ENCODE measurements at regions not wholly inside any gene's neighbourhood (a gene's known extent, or its start where the extent isn't known, plus 50 kb on each side); places are given as distances from the start of the nearest gene placed in this dataset.

- TF ChIP-seq, protein P1, sequence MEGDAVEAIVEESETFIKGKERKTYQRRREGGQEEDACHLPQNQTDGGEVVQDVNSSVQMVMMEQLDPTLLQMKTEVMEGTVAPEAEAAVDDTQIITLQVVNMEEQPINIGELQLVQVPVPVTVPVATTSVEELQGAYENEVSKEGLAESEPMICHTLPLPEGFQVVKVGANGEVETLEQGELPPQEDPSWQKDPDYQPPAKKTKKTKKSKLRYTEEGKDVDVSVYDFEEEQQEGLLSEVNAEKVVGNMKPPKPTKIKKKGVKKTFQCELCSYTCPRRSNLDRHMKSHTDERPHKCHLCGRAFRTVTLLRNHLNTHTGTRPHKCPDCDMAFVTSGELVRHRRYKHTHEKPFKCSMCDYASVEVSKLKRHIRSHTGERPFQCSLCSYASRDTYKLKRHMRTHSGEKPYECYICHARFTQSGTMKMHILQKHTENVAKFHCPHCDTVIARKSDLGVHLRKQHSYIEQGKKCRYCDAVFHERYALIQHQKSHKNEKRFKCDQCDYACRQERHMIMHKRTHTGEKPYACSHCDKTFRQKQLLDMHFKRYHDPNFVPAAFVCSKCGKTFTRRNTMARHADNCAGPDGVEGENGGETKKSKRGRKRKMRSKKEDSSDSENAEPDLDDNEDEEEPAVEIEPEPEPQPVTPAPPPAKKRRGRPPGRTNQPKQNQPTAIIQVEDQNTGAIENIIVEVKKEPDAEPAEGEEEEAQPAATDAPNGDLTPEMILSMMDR (IDR thresholded peaks at IDR 0.05; ENCODE audit: poor library complexity) = no peak
- TF ChIP-seq EZH2phosphoT487 (IDR thresholded peaks at IDR 0.05; ENCODE audit: low read depth, severe bottlenecking, unreplicated experiment) = no peak
These were observed 383.9 kb downstream of the PCDH7 start for GRCh38 chr4:31104043-31104442.
